ENCODE measurements at regions not wholly inside any gene's neighbourhood (a gene's known extent, or its start where the extent isn't known, plus 50 kb on each side); places are given as distances from the start of the nearest gene placed in this dataset.
A peak's percentile ranks its signal among the peaks of the same experiment; 100 is the strongest.

DNA sequence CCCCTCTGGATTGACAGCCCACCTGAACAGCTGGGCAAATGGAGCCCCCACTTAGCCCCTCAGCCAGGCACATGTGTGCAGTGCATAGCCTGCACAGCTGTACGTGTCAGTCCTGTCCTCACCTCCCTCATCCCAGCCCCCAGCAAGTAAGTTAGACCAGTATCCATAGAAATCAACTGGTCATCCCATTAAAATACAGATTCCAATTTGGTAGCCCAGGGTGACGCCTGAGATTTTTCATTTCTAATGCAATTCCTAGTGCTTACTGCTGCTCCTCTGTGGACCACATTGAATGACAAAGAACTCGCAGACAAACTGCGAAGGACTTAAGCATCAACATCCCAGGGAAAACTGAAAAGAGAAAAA lies 99.0 kb upstream of the GJB5 start:
- no peak for DNase-seq (ENCODE audit: low read depth in 2 of 2)

- DNase-seq (ENCODE audit: low read depth in 2 of 2): no peak
Observed at GRCh38 chr1:34656299-34656698, 98.5 kb upstream of the GJB5 start.

- no peak for DNase-seq (ENCODE audit: low read depth in 2 of 2)
Observed at GRCh38 chr1:34656731-34657130, 98.1 kb upstream of the GJB5 start.

DNA sequence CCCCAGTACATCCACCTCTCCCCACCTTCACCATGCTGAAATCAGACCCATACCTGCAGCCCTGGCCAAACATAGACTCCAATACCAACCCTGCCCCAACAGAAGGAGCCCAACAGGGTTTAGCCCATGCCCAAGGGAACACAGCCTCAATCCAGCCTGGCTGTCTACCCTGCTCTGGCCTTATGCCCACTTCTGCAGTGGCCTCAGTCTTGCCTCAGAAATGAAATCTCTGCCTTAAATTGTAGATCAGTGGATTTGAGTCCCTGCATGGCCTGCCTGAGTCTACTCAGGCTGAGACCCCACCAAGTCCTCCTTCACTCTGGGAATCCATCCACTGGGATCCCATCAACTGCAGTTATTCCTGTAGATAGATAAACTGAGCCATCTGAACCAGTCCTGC lies 97.6 kb upstream of the GJB5 start:
- no peak for DNase-seq (ENCODE audit: low read depth in 2 of 2)

DNA sequence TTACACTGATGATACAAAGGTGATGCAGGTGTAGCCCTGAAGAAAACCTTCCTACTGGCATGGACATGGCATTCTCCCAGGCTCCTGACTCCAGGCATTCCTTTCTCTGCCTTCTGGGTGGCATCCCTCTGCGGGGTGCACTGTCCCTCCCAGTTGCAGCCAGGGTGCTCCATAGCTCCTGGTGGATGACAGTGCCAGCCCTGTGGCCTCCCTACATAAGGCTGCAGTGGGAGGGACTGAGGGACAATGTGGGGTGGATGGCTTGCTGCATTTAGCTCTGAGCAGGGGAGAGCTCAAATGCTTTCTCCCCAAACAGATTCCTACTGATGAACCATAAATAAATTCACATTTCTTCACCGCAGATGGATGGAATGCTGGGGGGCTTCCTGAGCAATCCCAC lies 97.0 kb upstream of the GJB5 start:
- no peak for DNase-seq (ENCODE audit: low read depth in 2 of 2)

DNA sequence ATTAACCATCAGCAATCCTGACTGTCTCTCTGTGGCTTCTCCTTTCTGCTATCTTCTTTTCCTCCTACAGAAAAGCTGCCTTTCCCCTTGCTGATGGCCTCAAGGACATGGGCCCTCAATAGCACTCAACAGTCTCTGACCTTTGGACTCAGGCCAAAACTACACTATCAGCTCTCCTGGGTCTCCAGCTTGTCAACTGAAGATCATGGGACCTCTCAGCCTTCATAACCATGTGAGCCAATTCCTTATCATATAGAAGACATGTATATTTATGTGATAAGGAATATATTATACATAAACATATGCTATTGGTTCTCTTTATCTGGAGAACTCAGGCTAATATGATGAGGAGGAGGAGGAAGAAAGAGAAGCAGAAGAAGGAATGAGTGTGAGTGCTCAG lies 91.8 kb upstream of the GJB5 start:
- DNase-seq (ENCODE audit: low read depth in 2 of 2): no peak

DNA sequence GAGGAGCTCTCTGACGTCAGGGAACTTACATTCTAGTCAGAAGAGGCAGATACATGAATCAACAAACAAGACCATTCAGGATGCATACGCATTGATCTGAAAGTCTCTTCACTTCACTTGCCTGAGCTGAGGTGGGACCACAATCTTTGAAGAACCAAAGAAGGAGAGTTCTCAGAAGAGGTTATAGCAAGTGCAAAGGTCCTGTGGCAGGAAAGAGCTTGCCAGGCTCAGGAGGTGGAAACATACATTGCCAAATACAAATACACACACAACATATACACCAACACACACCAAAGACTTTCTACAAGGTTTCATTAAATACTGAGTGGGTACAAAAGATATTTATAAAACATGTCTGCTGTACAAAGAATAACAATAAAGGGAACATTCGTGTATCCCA lies 86.8 kb upstream of the GJB5 start:
- no peak for DNase-seq (ENCODE audit: low read depth in 2 of 2)

GRCh38 chr1:34670982-34671381 lies 83.9 kb upstream of the GJB5 start:
- no peak for DNase-seq (ENCODE audit: low read depth in 2 of 2)

GRCh38 chr1:34671887-34672286 lies 83.0 kb upstream of the GJB5 start:
- DNase-seq (ENCODE audit: low read depth in 2 of 2): no peak

- DNase-seq (ENCODE audit: low read depth in 2 of 2): peak; percentile 5 to 30
Observed at GRCh38 chr1:34681480-34682451, 73.1 kb upstream of the GJB5 start.

DNA sequence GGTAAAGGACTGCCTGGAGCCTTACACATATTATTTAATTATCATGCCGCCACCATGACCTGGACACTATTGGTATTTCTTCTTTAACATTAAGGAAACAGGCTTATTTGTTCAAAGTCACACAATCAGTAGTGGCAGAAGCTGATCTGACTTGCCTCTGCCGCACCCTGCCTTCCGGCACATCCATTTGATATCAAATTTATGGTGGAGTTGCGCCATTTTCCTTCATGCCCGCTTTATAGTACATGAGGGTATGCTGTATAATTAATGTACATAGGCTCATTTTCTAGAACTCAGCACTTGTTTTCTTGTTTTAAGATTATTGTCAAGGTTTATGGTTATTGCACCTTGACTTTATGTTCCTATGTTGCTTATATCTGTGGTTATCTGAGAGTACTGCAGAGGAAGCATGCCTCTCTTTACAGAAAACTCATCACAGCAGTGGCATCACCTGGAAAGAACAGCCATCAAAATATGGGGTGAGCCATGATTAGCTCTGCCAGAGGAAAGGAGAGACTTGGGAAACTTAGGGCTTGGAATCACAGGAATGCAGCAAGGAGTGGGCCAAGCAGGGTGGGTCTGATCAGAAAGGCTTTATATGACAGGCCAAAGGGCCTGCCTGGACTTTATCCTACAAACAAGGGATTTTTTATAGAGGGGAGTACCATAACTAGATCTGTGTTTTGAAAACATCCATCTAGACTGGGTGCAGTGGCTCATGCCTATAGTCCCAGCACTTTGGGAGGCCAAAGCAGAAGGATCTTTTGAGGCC lies 72.2 kb upstream of the GJB5 start:
- no peak for DNase-seq (ENCODE audit: low read depth in 2 of 2)

DNA sequence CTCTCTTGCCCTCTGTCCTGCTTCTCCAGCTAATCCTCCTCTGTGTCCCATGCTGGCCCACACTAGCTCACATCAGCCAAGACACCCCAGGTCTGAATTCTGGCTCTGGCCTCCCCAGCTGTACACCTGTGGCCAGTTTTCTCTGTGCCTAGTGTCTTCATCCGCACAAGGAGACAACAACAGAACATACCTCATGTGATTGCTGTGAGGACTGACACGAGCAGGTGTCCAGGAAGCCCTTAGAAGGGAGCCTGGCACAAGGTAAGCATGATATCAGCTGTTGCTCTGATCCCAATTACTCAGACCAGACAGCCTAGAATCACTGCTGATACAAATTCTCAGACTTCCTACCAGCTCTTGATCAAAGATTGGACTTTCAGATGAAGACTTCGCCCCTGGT lies 71.2 kb upstream of the GJB5 start:
- no peak for DNase-seq (ENCODE audit: low read depth in 2 of 2)

DNA sequence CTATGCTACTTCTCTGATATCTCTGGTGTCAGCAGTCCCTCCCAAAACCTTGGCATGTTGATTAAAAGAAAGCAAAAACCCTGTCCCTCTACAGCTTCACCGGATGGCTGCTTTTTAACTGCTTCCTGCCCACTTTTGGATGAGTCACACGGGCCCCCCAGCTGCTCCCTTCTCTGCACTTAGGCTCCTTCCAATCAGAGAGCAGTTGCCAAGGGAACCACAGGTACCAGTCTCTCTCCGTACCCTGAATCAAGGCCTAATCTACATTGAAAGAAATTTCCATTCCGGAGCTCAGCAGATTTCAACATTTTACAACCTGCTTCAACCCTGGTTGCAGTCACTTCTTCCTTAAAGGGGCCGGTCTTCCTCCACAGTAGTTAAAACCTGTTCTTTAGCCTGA lies 70.6 kb upstream of the GJB5 start:
- DNase-seq (ENCODE audit: low read depth in 2 of 2): no peak

DNA sequence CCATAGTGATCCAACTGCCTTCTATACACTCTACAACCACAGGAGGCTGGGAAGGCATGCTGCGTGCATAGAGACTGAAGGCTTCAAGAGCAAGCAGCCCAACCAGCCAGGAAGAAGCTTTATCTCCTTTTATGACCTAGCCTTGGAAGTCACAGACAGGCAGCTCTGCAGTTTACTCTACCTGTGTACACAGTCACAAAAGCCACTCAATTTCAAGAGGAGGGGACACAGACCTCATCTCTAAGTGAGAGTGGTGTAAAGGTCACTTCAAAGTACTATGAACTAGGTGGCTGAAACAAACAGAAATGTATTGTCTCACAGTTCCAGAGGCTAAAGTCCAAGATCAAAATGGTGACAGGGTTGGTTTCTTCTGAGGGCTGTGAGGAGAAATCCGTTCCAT lies 69.6 kb upstream of the GJB5 start:
- no peak for DNase-seq (ENCODE audit: low read depth in 2 of 2)

DNA sequence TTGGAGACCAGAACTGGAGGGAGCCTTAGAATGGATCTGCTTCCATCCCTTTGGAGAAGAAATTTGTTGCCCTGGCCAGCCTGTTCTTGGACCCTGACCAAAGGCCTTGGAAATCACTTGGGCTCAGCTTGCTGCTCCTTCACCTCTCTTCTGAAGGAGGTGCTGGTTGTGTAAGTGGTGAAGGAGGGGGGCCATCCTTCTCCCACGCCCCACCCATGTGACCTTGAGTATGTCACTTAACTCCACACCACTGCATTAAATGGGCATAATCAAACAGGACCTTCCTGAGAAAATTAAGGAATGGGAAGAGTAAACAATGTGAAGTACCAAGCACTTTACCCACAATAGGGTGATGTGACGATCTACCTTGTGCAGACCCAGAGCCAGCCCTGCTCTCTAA lies 68.3 kb upstream of the GJB5 start:
- DNase-seq (ENCODE audit: low read depth in 2 of 2): no peak

- no peak for DNase-seq (ENCODE audit: low read depth in 2 of 2)
Observed at GRCh38 chr1:34688006-34688741, 66.7 kb upstream of the GJB5 start.

DNA sequence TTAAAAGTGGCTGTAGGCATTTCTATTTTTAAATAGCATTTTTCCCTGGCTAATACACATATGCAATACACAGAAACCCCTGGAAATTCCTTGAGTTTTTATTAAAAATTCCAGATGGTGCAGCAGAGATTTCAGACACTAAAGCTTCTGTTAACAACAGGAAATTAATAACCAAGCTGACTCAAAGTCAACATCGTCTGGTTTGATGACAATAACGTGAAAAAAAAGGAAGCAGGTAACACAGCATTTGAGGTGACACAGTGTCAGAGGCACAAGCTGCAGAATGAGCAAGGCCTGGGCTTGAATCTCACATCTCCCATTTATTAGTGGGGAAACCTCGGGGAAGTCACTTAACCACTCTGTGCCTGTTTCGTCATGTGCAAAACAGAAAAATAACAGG lies 64.6 kb upstream of the GJB5 start:
- DNase-seq (ENCODE audit: low read depth in 2 of 2): no peak

DNA sequence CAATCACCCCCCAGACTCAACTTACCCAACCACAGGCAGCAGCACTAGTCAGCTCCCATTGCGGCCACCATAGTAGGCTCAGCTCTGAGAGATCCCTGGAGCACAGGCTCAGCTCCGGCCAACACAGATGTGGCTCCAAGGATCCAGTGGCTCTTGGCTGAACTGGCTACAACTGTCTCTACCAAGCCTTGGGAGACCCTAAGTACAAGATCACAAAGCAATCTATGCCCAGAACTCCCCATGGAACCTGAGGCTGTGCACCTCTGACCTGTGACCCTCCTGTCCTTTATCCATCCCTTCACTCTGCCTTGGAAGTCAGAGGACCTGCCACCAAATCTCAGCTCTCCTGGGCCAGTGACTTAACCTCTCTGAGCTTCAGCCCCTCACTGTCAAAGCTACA lies 61.8 kb upstream of the GJB5 start:
- no peak for DNase-seq (ENCODE audit: low read depth in 2 of 2)

DNA sequence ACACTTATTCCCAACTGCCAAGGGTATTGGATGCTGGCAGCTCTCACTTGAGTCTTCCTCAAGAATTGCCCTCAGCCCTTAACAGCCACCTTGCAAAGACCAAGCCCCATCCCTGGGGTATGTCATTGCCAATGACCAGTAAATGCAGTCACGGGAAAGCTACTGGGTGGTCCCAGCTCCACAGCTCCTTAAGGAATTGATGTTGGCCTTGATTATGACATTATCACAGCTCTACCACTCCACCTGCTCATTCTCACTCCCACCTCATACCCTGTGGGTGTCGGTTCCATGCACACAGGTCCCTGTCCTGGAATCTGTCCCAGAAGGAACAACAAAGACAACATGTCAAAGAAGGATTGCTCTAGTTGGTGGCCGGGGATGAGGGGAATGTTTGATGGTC lies 60.5 kb upstream of the GJB5 start:
- no peak for DNase-seq (ENCODE audit: low read depth in 2 of 2)

DNA sequence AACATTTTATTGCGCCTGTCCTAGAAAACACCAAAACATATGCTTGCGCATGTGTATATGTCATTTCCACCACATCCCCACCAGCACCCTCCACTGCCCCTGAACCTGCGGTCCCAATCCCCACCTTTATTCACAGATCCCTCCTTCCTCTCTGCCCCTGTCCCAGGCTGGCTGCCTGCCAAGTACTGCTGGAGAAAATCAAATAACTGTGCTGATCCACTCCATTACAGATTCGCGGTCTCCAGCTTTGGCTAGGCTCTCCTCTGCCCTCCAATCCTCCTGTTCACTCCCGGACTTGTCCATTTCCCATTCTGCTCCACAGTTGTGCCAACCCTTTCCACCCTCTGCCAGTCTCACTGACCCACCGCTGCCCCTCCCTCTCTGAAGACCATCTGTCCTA lies 59.3 kb upstream of the GJB5 start:
- DNase-seq (ENCODE audit: low read depth in 2 of 2): no peak

DNA sequence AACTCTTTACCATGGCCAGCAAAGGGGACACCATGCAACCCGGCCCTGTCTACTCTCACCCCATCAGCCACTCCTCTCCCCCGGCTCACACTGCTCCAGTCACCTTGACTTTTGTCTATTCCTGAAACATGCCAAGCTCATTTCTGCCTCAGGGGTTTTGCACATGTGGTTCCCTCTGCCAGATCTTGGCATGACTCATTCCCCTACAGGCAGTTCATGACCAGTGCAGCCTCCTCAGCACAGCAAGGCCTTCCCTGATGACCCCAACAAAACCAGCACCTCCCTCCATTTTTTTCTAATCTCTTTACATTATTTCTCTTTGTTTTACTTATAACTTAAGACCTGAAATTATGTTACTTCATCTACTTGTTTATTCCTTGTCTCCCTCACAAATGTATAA lies 58.6 kb upstream of the GJB5 start:
- DNase-seq (ENCODE audit: low read depth in 2 of 2): no peak

DNA sequence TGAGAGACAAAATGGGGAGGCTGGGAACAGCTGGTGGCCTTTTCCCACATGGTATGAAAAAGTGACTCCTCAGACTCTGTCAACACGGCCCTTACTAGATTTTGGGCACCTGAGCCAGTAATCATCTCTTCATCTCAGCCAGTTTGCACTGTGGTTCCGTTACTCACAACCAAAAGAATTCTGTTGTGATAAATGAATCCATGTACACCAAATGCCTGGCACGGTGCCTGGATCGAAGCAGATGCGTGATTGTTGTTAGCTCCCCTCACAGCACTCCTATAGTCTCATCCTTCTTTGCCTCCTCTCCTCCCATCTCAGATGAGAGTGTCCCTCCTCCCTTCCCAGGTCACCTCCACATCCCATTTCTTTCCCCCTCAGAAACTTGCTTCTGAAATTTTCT lies 57.9 kb upstream of the GJB5 start:
- DNase-seq (ENCODE audit: low read depth in 2 of 2): no peak

- no peak for DNase-seq (ENCODE audit: low read depth in 2 of 2)
Observed at GRCh38 chr1:34697818-34698217, 57.0 kb upstream of the GJB5 start.

Measured in stimulated activated CD8-positive, alpha-beta memory T cell treated with anti-CD3 and anti-CD28 coated beads, Interleukin-2, amount 100 ng/mL, for 48 hours (primary cell).